HCT116 (cell line): ENCODE measurements at regions not wholly inside any gene's neighbourhood (a gene's known extent, or its start where the extent isn't known, plus 50 kb on each side); places are given as distances from the start of the nearest gene placed in this dataset.

Experiments used
- ATF3 ChIP-seq: IDR thresholded peaks from 2 replicates; pipeline ENCODE4 v1.6.1; 2012
- CBX3 ChIP-seq: IDR thresholded peaks from 2 replicates; pipeline ENCODE4 v1.6.1; 2012; ENCODE audit warnings: low read depth
- ELF1 ChIP-seq: IDR thresholded peaks from 2 replicates; pipeline ENCODE4 v1.6.1; 2012; ENCODE audit warnings: low read depth, borderline replicate concordance
- POLR2A ChIP-seq: IDR thresholded peaks from 2 replicates; pipeline ENCODE4 v1.7.0; 2011; ENCODE audit warnings: borderline replicate concordance; ENCODE audit not compliant: insufficient read depth, insufficient read length; ENCODE audit errors: extremely low read depth
- TCF7L2 ChIP-seq: IDR thresholded peaks from 2 replicates; pipeline ENCODE4 v1.7.0; 2011; ENCODE audit warnings: borderline replicate concordance, inconsistent platforms; ENCODE audit not compliant: insufficient read depth, insufficient read length; ENCODE audit errors: extremely low read depth
- TF ChIP-seq, protein P1 (sequence below), 3 experiments: fragments of 200-600 bp in 1 of 3; sonication (generic) in 1 of 3; IDR thresholded peaks in 2 of 3; conservative IDR thresholded peaks in 1 of 3; 2 replicates each; pipeline ENCODE4 v1.5.1; 2012 to 2017; ENCODE audit warnings: low read depth in 2 of 3, low read length in 2 of 3, antibody characterized with exemption in 1 of 3, borderline replicate concordance in 1 of 3, control low read depth in 1 of 3, mild to moderate bottlenecking in 1 of 3, mixed read lengths in 1 of 3, mixed run types in 1 of 3, moderate library complexity in 1 of 3; ENCODE audit not compliant: insufficient read depth in 1 of 3

- TF ChIP-seq TCF7L2 (no peak), CBX3 (no peak), ELF1 (no peak), ATF3 (no peak), POLR2A (no peak)
- TF ChIP-seq, protein P1, sequence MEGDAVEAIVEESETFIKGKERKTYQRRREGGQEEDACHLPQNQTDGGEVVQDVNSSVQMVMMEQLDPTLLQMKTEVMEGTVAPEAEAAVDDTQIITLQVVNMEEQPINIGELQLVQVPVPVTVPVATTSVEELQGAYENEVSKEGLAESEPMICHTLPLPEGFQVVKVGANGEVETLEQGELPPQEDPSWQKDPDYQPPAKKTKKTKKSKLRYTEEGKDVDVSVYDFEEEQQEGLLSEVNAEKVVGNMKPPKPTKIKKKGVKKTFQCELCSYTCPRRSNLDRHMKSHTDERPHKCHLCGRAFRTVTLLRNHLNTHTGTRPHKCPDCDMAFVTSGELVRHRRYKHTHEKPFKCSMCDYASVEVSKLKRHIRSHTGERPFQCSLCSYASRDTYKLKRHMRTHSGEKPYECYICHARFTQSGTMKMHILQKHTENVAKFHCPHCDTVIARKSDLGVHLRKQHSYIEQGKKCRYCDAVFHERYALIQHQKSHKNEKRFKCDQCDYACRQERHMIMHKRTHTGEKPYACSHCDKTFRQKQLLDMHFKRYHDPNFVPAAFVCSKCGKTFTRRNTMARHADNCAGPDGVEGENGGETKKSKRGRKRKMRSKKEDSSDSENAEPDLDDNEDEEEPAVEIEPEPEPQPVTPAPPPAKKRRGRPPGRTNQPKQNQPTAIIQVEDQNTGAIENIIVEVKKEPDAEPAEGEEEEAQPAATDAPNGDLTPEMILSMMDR (IDR thresholded peaks at IDR 0.05 in 2 of 3, conservative IDR thresholded peaks at IDR 0.05 in 1 of 3; ENCODE audit: borderline replicate concordance in 1 of 3, insufficient read depth in 1 of 3, low read depth in 2 of 3, low read length in 2 of 3) = no peak
These were observed 242.1 kb downstream of the SOD2 start for GRCh38 chr6:159450815-159451465.
